HG03280 (cell line): ENCODE measurements at regions not wholly inside any gene's neighbourhood (a gene's known extent, or its start where the extent isn't known, plus 50 kb on each side); places are given as distances from the start of the nearest gene placed in this dataset.

Experiments used
- ATAC-seq: cut with Tn5 transposase; IDR thresholded peaks from one replicate; pipeline ENCODE4 v1.9.1; 2021; ENCODE audit warnings: mild to moderate bottlenecking, moderate library complexity; ENCODE audit not compliant: unreplicated experiment

DNA sequence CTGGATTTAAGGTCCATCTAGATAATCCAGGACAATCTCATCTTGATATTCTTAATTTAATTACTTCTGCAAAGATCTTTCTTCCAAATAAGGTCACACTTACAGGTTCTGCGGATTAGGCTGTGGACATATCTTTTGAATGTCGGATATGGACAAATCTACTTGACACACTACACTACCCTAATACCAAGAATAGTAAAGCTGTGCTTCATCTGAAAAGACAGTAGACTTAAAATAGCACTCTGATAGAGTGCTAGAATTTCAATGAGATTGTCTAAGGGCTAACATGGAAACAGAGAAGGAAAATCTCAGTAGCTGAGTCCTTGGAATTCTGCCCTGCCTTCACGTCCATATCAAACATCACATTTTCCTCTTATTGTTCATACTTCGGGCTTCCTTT, 1238.0 kb downstream of the EPHA7 start:
- no peak for ATAC-seq

DNA sequence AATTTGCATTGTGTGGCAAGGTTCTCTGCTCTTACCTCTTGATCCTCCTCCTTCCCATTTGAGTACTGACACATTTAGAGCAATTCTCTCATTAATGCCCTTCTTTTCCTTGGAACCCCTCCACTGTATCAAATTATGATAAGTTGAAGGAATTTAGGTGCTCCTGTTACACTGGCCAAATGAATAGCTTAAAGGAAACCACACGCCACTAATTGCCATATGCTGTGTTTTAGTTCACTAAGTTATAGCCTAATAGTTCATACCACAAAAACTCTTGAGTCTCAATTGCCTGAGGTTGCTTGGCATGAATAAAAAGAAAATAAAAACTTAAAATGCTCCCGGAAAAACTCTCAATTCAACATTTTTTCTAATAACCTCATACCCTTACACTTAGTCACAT, 1239.3 kb downstream of the EPHA7 start:
- ATAC-seq: no peak

DNA sequence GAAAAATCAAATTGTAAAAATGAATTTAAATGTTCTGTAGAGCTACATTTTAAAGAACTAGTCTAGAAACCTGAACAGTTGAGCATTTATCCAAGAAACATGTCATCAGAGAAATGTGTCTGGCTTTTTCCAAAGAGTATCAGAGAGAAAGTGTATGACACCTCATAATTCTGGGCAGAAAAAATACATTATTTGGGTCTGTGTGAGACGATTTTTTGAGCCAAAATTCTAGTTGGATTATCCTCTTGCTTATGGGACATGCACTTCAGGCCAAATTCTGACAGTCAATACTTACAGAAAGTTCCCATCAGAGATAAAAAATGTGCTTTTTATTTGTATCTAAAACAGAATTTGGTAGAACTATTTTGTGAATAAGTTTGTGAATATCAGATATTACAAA, 1242.7 kb downstream of the EPHA7 start:
- no peak for ATAC-seq

DNA sequence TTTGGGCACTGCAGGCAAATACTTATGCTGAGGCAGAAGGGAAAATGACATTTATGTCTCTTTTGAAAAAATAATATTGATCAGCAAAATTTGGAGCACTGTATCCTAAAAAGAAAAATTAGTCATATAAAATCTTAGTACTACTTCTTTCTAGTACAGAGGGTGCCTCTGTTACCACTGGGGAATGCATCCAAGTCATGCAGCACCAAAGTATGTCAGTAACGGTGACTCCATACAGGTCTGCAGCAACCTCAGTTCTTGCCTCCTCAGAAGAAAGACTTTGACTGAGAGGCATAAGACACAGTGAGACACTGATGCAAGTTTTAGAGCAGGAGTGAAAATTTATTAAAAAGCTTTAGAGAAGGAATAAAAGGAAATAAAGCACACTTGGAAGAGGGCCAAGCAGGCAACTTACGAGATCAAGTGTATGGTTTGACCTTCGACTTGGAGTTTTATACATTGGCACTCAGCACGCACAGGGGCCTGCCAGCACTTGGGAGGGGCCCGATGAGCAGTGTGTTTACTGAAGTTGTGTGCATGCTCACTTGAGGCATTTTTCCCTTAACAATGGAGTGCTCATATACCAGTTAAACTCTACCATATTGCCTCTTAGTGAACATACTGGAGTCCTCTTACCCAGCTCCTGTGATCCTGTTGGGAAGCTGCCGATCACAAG, 1244.8 kb downstream of the EPHA7 start:
- ATAC-seq: no peak

DNA sequence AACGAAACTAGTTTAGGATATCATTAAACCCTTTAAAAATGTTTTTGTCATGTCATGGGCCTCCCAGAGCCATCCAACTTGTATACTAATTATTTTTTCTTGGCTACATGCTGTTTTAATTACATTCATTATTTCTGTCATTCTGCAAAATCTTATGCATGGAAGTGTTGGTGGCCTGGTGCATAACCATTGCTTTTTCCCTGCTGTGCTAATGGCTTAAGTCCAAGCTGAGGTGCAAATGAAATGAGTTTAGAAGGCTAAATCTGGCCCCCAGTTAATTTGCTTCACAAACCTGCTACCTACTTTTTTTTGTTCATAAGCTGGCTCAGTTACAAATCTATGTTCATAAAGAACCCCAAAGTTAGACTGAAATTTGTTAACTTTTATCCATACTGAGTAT, 1249.9 kb downstream of the EPHA7 start:
- no peak for ATAC-seq

DNA sequence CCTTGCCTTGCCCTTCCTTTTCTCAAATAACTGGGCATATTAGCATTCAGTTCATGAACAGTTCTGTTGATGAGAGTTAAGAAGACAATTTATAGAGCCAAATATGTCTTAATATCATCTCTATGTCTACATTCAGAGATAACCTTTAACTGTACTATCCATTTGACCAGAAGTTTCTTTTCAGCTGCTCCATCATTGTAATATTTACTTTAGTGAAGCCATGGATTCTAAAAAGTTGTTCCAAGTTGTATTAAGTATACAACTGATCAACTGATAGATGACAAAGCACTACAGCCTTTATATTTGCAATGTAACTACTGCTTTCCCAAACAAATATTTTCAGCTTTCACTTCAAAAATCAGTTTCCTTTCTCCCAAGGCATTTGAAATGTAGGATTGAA, 1252.7 kb downstream of the EPHA7 start:
- no peak for ATAC-seq

DNA sequence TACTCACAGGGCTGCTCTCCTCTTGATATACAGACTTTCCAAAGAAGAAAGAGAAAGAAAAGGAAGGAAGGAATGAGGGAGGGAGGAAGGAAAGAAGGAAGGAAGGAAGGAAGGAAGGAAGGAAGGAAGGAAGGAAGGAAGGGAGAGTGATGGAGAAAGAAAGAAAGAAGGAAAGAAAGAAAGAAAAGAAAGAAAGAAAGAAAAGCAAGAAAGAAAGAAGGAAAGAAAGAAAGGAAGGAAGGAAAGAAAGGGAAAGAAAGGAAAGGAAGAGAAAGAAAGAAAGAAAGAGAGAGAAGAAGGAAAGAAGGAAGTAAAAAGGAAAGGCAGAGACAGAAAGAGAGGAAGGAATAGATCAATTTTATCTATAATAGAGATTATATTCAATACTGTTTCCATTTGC, 1257.4 kb downstream of the EPHA7 start:
- no peak for ATAC-seq

DNA sequence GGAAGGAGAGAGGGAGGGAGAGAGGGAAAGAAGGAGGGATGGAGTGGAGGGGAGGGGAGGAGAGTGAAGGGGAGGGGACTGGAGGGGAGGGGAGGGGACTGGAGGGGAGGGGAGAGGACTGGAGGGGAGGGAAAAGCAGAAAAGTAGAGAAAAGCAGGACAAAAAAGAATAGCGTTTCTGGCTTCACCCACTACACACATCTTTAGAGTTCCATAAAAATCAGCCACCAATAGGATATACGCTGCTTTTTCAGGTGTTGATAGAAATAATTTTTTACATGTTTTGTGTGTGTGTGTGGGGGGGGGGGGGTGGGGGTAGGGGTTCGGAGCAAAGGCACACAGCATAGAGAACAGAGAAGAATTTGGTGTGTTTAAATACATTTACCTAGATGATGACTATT, 1259.1 kb downstream of the EPHA7 start:
- no peak for ATAC-seq

DNA sequence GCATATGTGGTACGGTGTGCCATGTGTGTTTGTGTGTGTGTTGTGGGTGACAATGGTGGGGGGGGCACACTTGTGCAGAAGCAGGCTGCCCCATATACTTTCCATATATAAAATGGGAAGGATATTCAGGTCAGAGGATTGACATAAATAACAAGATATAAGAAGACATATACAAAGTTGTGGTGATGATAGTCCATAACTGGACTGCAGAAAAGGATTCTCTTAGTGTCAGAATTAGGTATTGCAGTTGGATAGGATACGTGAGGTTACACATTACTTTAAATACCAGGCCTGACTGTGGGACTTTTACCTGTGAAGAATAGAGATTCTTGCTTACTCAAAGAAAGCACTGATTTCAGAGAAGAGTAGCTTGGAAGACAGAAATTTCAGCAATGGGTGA, 1260.3 kb downstream of the EPHA7 start:
- ATAC-seq: no peak

DNA sequence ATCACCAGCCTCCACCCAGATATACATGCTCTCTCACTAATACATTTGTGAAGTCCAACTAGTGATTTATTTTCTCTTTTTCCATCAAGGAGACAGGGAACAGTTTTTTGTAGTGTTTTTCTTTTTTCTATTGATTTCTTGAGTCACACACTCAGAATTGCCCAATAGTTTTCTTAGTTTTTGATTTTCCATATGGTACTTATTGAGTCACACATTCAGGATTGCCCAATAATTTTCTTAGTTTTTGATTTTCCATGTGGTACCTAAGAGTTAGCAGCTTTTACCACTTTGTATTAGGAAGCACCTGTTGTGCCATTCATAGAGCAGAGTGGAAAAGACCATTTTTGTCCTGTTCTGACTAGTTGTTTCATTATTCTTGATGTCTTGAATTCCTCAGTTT, 1268.8 kb downstream of the EPHA7 start:
- ATAC-seq: no peak

DNA sequence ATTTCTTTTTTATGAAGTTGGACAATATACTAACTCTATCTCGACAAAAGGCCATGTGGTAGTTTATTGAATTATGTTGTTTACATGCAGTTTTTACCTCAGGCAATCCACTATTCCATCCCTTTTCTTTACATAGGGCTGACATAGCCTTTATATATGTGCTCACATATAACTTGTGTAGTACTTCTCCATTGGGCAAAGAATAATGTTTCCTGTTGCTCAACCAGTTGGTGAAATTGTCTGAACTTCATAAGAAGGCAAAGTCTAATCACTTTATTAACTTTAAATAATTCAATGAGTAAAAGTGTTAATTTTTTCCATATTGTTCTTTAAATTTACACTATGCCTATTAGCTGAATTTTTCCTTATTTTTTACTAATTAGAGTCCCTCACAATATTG, 1272.1 kb downstream of the EPHA7 start:
- no peak for ATAC-seq

DNA sequence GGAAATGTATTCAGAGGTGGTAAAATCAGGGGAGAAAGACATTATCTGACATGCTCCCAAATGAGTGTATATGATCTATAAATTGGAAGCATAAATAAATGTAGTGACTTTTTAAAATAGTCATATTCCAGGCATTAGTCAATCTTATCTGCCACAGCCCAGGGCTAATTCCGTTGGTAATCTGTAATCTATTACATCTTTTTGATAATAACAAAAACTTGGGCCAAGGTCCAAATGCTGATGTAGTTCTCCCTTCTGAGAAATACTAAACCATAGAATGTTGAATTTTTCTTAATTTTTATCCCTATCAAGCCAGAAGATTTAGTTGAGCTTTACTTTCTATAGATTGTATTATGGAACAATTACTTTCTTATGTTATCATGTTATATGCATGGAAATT, 1279.8 kb downstream of the EPHA7 start:
- ATAC-seq: no peak

DNA sequence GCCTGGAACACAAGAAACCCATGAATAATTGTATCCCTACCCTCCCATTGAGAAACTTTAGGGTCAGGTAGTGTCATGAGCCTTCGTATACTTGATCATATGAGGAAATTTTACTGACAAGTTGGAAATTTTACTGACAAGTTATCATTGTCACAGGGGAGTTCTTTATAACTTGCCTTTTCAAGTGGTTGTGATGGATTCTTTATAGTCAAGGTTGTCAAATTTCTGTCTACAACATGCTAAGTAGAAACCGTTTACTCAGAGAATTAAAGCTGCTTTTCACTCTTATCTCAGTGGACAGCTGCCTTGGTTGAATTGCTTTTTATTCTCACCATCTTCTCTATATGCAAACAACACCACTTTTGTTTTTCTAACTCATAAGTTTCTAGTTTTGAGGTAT, 1286.4 kb downstream of the EPHA7 start:
- no peak for ATAC-seq

DNA sequence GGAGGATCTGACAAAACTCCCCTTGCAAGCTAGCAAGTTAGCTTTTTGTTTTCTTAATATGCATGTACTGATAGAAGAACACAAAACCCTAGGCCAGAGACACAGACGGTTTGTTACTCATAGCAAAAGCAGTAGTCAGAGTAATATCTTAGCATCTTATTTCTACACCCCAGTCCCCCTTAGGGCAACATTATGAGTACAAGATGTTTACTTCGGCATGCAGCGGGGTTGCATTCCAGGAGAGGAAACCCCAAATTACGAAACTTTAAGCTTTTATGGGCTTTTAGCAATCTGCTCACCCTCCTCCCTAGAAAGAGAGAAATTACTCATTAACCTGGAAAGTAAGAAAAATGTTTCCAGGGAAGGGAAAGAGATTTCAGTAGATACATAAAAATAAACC, 1286.9 kb downstream of the EPHA7 start:
- no peak for ATAC-seq

DNA sequence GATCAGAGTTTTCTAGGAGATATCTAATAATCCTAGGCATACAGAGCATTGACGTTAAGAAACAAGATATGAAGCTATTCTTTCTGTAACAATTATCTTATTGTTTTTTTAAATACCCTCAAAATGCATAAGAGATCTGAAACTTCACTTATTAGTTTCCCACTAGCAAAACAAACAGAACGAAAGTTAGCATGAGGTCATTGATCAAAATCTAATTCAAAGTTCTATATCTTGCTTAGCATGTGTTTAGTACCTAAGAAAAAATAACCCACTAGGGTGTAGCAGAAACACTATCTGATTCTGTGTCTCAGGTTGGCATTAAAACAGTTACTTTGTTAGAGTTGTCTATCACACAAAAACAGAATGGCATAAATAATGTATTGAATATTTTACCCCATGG, 1288.4 kb downstream of the EPHA7 start:
- ATAC-seq: no peak

DNA sequence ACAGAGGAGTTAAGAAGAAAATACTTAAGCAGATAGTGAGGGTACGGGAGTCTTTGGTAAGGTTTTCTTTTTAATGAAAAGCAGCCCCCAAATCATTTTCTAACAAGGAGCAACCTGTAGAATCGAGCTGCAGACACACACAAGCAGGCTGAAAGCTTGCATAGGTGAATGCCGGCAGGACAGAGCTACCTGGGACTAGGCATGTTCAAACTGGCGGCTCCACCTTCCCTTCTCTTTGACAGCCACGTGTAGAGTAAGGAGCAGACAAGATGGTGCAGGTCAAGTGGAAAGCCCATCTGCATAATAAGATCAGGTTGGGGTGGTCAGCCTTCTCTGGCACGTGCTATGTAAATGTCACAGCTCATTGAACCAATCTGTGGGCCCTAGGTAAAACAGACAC, 1292.4 kb downstream of the EPHA7 start:
- no peak for ATAC-seq

DNA sequence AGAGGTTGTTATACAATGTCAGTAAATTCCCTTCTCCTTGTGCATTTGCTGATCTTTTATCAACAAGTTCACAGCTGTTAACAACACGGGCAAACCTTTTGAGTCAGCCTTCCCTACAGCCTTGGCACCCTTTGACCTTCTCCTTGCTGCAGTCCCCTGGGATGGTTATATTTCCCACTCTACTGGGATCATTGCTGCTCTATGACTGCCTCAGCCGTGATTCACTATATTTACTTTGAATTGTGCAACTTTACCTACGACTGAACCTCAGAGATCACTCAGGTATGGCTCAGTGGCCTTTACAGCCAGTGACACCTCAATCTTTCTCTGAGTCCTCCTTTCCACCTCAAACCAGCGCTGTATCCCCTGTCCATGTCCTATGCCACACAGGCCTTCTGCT, 1293.3 kb downstream of the EPHA7 start:
- ATAC-seq: no peak

DNA sequence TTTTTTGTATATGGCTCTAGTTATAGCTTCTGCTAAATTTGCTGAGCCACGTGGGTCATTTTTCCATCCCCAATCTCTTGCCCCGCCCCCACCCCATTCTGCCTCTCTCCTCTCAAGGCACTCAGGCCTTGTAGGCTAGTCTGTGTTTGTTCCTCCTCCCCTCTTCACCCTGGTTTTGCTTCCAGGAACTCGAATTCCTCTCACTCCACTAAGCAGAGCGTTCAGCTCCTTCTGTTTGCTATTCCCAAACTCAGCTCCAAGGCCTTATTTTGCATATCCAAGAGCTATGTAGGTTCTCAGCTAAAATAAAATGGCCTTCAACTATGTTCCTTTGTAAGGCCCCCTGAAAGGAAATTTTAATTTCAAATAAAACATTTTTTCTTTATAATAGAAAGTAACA, 1293.7 kb downstream of the EPHA7 start:
- ATAC-seq: no peak

DNA sequence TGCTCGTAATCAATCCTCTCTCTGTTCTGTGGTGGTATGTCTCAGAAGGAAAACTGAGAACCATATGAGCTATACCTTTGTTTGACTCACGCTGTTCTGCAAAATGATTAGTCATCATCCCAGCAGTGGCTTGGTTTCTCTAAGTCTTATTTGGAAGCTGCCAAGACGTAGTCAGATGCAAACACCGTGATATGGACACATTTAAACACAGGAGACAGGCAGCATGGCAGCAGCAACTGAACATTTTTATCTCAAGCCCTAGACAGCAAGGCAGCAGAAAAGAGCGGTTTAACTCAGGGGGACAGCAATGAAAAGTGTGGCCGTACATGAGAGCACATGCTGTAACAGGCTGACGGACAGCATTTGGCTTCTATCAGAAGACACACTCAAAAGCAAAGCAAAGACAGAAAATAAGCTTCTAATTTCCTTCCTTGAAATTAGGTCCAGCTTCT, 1295.1 kb downstream of the EPHA7 start:
- ATAC-seq: no peak

DNA sequence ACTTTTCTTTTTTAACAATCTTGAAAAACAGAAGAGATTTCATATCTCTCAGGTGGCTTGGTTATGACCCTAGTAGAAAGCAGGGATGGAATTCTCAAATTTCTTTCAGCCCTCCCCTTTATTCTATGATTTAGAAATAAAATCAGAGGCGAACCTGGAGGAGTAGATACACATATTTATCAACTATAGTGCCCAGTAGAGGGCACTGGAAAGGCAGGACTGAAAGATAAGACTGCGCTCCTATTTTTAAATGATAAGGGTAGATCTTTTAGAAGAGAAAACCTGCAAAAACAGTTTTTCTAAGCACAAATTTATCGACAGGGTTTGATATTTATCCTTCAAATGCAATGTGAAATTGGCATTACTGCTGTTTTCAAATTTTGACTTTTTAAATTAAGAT, 1296.6 kb downstream of the EPHA7 start:
- no peak for ATAC-seq

DNA sequence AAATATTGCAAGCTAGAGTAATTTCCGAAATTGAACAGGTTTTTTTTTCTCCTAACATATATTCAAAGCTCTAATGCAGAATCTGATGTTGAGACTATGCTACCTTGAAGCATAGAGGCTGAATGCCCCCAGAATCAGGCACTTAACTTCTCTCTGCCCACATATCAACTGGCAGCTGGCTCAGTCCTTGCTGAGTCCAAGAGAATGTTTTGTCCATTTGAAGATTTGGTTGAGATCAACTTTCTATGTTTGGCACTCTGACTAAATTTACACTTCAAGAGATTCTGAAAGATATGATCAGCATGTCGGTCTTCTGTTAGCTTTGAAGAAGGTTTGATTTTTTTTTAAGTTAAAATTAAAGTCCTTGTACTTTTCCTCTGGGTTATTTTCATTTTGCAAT, 1298.1 kb downstream of the EPHA7 start:
- no peak for ATAC-seq

DNA sequence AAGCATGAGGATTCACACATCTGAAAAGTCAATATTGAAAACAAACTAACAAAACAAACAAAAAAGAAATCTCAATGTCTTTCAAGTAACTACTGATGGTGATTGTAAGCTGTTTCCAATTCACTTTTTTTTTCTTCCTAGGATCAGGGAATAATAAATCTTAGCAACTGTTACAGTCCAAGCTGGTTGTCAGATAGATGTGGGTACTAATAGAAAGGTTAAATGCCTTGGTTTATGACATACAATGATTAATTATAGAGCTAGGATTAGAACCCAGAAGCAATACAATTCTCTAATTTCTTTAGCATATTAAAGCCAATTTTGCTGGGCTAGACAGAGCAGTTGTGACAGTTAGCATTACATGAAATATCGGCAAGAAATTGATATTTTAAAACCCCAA, 1301.6 kb downstream of the EPHA7 start:
- no peak for ATAC-seq

DNA sequence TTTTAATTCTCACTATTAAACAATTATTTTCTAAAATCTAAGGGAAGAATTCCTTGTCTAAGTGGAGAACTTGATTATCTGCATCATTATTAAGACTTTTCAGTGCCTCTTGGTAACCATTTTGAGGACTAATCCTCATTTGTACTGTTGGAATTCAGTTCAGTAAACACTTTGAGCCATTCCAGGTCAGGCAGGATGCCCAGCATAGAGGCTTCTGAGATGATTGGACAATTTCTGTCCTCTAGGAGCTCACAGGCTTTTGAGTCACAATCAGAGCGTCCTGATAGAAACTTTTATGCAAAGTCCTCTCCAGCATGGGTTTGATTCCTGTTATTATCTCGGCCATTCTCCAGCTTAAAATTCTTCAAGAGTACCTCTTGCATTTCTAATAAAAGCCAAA, 1304.6 kb downstream of the EPHA7 start:
- no peak for ATAC-seq
